Right forelimb (tissue), 1 donor: ENCODE measurements at regions not wholly inside any gene's neighbourhood (a gene's known extent, or its start where the extent isn't known, plus 50 kb on each side); places are given as distances from the start of the nearest gene placed in this dataset.
"Not testable (repeated sequence)": the region's sequence is repeated elsewhere in the genome, so short reads cannot be mapped to it uniquely, and the experiment has no call there.

Source experiments
- DNase-seq: peaks from one replicate; pipeline ENCODE4 v3.0.0-alpha.2; 2018

DNA sequence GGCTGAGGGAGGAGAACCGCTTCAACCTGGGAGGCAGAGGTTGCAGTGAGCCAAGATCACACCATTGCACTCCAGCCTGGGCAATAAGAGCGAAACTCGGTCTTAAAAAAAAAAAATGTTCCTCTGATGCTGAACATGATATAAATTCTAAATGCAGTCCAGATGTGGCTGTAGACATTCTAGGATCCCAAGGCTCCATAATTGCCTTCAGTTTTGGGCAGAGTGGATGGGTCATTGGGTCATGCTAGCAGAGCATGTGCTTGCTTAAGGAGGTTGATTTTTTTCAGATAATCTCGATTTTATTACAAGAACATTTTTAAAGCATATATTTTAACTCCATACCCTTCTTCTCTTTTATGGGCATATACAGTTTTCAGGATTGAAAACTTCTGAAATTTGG lies 112.0 kb downstream of the UTRN start:
- no peak for DNase-seq

DNA sequence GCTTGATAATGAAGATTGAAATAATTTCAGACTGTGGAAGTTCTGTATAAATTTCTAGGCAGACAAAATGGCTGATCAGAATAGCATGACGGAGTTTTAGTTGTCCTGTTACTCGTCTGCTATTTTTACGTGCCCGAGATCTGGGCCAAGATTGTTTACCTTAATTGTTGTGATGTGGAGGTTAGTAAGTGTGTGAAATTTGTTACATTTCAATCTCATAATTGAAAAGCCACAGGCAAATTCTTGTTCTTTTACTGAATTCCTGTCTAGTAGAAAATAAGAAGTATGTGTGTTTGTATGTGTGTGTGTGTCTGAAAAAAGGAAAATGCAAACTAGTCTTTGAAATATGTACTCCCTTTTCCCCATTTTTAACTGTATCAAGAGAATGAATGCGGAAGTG lies 115.2 kb downstream of the UTRN start:
- DNase-seq = no peak

DNA sequence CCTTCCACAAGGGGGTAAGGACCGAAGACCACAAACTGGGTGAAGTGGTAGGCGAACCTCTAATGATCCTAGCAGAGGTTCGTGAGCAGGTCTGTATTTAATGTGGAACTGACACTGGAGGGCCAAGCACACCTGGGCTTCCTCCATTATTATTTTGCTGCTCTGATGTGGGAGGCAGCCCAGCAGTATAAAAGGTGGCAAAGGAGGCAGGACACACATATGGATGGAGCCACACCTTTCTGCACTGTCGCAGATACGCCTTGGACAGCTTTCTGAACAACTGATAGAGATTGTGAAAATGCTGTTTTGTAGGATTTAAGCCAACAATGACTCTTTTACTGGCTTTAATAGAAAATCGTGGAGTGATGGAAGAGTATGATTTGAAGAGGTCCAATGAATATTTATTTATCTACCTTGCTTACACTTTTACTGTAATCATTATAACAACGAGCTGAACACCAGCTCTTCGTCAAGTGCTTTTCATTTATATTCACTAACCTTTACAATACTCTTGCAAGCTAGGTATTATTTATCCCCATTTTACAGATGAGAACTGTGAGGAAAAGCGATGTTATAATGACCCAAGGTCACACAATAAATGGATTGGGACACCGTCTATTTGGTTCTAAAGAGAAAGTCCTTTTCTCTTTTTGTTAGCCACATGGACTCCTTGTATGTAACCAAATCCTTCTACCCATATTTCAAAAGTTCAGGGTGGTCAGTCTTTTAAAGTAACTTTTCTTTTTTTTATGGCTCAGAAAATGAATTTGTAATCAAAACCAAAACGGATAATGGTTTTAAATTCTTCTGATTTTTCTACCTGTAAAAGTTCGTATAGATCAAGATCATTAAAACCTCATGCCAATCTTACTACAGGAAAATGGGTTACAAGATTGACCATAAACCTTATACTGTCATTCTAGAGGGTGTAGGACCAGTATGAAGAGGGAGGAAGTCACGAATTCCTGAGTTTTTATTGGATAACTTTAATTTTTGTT lies 116.9 kb downstream of the UTRN start:
- DNase-seq = no peak

DNA sequence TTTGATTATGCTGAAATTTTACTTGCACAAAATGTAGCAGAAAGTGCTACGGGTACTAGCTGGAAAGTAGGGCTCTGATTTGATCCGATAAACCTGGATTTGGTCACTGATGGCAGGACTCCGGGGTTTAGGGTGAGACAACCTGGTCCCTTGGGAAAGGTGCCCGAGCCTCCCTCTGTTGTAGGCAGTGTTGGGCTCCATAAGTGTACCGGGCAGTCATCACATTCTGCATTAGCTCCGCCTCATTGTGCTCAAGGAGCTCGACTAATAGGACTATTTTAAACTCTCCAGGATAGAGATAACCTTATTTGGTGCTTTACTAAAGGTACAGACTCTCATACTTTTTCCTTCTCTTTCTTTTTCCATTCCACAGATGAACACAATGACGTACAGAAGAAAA lies 117.6 kb downstream of the UTRN start:
- DNase-seq = no peak

DNA sequence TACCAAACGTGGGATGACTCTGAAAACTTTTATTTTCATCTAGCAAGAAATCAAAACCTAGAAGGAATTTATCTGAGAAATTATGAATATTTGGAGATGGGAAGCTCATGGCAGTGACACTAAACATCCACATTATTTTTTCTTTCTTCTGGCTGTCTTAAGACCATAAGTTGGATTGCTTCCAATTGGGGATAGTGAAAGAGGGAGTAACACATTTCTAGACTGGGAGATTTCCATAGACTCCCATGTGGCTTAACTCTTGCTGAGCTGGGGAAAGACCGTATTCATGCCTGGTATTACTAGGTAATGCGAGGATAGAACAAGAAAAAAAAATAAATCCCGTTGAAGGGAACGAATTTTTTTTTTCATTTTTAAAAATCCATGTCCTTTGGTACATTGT lies 120.0 kb downstream of the UTRN start:
- no peak for DNase-seq

DNA sequence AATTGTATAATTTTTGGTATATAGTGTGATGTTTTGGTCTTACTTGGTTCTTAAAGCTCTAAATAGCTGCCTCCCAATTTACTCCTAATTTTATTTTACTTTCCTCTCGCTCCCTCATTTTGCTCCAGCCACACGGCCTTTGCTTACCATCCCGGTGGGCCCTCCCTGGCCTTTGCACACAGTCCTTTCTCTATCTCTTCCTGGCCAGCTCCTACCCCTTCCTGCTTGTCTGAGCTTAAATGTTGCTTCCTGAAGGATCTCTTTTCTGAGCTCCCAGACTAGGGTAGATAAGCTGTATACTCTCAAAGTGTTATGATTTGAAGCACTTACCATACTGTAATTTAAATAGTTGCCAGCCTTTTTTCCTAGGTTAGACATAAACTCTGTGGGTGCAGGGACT lies 121.7 kb downstream of the UTRN start:
- DNase-seq = no peak

DNA sequence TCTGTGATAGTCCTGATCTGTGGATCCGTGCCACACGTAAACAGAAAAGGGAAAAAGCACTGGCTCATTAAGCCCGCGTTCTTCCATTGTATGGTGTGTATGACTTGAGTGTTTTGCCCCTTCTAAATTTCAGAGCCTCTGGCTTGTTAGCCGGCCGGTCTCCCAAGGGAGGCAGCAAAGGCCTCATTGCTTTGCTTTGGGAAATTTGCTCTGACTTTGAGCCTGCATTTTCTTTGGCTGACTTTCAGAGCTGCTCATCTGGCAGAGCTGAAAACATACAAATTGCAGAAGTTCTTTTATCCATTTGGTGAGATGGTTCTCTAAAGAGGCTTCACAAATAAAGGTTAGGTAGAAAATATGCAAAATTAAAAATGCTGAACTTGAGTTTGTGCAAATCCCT lies 123.0 kb downstream of the UTRN start:
- no peak for DNase-seq

DNA sequence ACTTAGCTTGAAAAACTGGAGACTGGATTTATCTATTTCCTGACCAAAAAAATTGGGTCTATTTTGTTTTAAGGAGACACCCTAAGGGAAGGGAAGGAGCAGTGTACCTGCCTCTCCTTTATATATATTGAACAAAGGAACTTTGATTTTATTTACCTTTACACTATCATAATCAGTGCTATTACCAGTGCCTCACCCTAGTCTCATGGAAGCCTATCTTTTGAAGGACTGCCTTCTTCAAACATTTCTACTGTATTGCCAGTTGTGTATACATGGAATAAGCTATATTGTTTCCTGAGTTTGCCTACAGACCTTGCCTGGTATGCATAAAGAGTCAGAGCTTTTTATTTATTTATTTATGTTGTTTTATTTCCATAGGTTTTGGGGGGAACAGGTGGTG lies 124.9 kb downstream of the UTRN start:
- no peak for DNase-seq

DNA sequence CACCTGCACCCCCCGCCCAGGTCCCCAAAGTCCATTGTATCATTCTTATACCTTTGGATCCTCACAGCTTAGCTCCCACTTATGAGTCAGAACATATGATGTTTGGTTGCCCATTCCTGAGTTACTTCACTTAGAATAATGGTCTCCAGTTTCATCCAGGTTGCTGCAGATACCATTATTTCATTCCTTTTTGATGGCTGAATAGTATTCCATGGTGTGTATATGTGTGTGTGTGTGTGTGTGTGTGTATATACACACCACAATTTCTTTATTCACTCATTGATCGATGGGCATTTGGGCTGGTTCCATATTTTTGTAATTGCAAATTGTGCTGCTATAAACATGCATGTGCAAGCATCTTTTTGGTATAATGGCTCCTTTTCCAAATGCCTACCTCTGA lies 125.4 kb downstream of the UTRN start:
- not testable (repeated sequence) for DNase-seq

DNA sequence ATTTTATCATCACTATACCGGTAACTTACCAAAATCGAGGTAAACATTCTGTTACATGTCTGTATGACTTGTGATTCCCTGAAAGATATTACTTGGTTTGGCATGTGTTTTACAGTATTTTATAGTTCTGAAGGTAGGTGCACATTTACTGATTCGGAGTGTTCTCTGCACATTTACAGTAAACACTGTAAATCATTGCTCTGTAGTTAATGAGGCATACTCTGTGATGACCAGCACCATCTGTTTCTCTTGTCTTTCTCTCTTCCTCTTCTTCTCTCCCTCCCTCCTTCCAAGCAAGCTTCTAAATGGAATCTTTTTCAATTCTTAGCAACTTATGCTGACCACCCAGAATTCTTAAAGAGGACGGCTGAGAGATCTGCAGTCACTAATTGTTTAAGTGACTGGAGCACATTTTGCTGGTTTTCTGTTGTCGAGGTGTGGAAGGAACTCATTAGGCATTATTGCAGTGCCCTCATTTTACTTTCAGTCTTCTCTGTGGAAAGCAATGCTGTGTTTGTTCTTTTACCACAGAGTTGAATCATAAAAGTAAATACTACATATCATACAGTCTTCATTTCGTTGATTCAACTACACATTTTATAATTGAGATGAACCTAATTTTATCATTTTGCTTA lies 126.5 kb downstream of the UTRN start:
- no peak for DNase-seq

DNA sequence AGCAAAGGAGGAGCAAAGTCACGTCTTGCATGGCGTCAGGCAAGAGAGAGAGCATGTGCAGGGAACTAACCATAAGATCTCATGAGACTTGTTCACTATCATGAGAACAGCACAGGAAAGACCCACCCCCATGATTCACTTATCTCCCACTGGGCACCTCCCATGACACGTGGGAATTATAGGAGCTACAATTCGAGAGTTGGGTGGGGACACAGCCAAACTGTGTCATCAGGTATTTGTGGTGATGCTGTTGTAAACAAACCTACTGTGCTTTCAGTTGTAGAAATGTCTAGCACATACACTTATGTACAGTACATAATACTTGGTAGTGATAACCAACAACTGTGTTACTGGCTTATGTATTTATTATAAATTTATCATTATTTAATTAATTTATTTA lies 128.3 kb downstream of the UTRN start:
- no peak for DNase-seq

DNA sequence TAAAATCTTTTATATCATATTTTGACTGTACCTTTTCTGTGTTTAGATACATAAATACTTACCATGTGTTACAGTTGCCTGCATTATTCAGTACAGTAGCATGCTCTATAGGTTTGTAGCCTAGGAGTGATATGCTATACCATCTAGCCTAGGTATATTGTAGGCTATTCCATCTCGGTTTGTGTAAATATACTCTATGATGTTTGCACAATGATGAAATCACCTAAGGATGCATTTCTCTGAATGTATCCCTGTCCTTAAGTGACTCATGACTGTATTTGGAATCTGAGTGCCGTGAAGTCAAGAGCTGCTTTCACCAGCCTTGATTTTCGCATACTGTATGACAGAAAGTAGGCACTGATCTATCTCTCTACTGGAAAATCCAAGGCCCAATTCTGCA lies 129.9 kb downstream of the UTRN start:
- no peak for DNase-seq

DNA sequence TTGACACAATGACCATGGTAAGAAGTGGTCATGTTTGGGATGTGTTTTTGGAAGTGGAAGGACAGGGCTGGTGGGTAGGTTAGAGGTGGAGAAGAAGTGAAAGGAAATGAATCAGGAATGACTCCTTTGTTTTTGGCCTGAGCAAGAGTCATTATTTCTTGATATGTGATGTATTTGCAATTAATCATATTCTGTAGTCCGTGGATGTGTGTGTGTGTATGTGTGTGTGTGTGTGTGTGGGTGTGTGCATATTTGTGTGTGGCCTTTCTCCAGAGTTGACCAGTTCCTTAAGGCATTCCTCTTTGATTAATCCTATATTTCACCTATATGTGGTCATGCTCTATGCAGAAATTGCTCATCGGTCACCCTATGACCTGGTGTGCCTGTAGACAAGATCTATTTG lies 130.7 kb downstream of the UTRN start:
- no peak for DNase-seq

DNA sequence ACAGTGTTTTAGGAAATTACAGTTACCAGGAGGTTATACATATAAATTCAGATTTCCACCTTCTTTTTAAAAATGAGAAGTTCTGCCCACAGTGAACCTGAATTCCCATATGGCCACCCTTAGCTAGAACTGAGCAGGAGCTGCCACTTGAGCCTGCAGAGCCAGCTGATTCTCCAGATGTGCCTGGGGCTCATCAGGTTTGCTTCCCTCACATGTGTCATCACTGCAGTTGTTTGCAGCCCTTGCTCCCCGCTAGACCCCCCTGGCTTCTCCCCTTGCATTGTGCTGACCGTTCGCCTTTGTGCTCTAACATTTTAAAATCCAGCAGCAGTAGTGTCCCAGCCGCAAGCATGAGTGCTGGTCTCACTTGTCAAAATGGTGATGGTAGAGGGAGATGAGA lies 131.1 kb downstream of the UTRN start:
- DNase-seq = no peak

DNA sequence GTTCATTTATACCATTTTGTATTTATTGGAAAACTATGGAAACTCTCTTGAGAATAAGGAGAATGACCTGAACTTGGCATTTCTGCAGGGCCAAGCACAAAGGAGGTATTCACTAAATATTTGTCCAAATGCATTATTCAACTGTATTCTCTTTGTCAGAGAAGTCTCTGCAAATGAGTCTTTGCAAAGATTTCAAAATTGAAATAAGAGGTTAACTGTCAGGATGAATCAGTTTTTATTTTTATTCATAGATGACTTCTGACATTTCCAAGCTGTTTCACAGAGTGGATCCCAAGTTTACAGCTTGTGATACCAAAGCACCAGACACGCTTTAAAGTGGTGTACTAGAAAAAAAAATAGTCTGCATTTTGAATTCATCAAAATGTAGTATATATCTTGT lies 131.6 kb downstream of the UTRN start:
- DNase-seq = no peak

DNA sequence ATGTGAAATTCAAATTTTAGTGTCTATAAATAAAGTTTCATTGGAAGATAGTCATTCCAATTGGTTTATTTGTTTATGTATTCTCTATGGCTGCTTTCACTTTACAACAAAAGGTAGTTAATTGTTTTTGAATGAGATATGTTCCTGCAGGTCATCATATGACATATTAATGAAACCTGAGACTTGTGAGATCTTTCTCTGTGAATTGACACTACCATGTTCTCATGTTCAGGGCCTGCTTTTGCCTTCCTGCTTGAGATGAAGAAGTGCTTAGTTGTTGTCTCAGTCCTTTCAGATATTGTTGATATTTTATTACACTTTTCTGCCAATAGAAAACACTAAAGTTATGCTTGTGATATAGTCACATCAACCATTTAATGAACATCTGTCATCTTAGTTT lies 132.5 kb downstream of the UTRN start:
- no peak for DNase-seq

DNA sequence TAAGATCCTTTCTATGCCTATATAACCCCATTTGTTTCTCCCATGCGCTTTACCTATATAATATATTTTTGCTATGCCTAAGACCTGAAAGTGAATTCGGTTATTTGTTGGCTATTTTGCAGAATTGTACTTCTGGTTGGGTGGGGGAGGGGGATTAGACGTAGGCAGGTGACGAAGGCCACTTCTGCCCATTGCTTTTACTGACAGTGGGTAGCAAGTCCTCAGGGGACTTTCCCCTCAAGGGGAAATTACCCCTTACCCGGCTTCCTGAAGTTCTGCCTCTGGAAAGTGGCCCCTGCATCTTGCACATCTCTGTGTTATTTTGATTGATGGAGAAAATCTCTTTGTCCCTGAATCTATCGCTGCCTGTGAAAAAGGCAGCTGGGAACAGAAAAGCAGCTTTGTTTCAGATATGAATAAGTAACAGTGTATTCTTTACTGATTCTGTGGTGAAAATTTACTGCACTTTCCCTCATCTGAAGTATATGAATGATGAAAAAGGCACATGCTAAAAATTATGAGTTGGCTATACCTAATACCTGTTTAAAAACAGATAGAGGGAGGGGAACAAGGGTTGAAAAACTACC lies 133.9 kb downstream of the UTRN start:
- DNase-seq = no peak

DNA sequence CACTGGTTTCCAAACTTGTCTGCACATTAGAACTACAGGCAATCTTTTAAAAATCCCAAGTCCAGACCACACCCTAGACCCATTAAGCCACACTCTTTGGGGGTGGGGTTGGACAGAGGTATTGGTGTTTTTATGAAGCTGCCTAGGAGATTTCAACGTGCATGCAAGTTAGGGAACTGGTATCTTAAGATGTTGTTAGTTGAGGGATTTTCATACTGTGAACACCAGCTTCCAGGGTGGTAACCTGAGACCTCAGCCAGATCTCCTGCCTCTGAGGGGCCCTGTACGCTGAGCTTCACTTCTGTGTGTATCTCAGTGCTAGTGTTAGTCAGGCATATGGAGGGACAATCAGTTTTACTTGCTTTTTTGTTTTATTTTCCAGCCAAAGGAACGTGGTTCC lies 138.0 kb downstream of the UTRN start:
- no peak for DNase-seq

DNA sequence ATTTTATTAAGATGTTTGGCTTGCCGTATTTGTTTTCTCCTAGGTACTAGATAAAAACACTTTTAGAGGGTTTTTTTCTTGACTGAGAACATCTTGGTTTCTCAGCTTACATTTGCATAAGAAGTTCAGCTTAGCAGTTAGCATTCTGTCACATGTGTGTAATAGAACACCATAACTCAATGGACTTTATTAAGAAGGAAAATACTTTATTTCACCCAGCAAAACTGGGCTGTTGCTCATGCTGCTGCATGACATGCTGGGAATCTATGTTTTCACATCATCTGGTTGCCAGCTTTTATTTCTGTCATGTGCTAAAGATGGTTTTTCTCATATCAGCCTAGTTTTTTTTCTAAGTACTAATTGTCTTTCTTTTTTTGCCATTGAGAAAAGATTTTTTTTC lies 144.6 kb downstream of the UTRN start:
- no peak for DNase-seq

DNA sequence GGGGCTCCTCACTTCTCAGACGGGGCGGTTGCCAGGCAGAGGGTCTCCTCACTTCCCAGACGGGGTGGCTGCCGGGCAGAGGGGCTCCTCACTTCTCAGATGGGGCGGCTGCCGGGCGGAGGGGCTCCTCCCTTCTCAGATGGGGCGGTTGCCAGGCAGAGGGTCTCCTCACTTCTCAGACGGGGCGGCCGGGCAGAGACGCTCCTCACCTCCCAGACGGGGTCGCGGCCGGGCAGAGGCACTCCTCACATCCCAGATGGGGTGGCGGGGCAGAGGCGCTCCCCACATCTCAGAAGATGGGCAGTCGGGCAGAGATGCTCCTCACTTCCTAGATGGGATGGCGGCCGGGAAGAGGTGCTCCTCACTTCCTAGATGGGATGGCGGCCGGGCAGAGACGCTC lies 148.3 kb downstream of the UTRN start:
- DNase-seq = not testable (repeated sequence)

DNA sequence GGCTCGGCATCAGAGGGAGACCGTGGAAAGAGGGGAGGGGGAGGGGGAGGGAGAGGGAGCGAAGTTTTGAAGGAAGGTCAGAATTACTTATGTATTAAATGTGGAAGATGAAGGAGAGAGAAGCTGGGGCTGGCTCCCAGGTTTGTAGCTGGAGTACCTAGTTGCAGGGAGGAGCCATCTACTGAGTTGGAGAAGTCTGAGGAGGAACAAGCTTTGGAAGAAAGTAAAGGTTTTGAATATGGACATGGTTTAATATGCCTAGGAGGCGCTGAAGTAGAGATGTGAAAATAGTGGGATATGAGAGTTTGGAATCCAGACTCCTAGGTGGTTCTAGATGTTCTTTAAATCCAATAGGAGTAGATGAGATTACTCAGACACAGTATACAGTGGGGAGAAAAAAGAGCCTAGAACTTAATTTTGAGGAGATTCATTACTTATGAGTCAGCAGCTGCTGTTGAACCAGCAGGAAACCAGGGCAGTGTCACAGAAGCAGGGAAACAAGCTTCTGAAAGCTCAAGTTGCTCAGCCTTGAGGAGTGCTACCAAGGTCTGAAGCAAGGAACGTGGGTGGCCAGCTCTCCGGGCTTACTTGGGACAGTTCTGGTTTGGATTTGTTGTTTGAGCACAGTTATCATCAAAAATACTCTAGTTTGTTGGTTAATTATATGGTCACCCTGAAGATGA lies 149.3 kb downstream of the UTRN start:
- no peak for DNase-seq

DNA sequence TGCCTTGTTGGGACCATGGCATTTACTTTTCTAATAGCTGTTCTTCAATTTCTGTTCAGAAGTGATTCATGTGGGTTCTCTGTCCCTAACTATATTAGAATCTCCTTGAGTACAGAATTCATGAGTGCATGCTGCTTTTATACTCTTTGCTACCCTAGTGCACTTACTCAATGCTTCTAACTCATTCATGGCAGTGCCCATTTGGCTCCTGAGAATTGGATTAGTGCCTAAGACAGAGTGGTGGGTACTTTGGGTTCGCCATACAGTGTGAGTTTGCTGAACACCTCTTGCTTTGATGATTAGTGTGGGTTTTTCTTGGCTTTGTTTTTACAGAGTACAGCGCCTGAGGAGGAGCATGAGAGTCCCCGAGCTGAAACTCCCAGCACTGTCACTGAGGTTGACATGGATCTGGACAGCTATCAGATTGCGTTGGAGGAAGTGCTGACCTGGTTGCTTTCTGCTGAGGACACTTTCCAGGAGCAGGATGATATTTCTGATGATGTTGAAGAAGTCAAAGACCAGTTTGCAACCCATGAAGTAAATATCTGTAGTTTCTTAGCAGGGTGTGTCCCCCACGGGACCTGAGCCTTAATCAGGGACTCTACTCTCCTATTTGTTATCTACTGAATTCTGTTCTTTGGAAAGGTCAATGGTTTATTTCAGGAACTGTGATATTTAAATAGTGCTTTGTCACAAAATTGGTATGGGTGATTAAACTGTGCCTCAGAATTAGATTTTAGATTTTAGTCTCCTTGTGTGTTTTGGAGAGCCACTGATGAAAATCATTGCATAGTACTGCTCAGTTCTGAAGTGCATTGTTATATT lies 150.7 kb downstream of the UTRN start:
- no peak for DNase-seq

DNA sequence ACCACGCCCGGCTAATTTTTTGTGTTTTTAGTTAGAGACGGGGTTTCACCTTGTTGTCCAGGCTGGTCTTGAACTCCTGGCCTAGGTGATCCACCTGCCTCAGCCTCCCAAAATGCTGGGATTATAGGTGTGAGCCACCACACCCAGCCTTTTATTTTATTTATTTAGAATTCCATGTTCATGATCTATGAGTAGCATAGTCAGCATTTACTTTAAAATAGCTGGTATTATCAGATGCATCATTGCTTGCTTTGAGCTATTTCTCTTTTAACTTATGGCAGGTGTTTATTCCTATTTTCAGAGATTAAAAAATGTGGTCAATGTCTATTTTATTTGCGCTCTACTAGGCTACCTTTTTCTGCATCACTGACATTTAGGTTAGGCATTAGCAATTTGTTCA lies 152.0 kb downstream of the UTRN start:
- no peak for DNase-seq
